DOHH2 (cell line): ENCODE measurements at regions not wholly inside any gene's neighbourhood (a gene's known extent, or its start where the extent isn't known, plus 50 kb on each side); places are given as distances from the start of the nearest gene placed in this dataset.

Source experiments
- H3F3A ChIP-seq: fragments of 200-600 bp; sonication (generic), shearing (Covaris generic); 2 replicates; pipeline ENCODE4 v1.6.0; 2016; ENCODE audit warnings: antibody characterized with exemption, mild to moderate bottlenecking; ENCODE audit not compliant: control insufficient read depth, insufficient read depth
- H3K27ac ChIP-seq: fragments of 200-600 bp; sonication (generic); 2 replicates; pipeline ENCODE4 v1.5.1; 2014; ENCODE audit warnings: low read depth, mild to moderate bottlenecking, low read length, moderate library complexity
- H3K27me3 ChIP-seq: fragments of 200-600 bp; sonication (generic); 2 replicates; pipeline ENCODE4 v1.6.1; 2014; ENCODE audit warnings: mild to moderate bottlenecking, low read length, mixed read lengths; ENCODE audit not compliant: control insufficient read depth
- H3K36me3 ChIP-seq: fragments of 200-600 bp; sonication (generic); 2 replicates; pipeline ENCODE4 v1.6.1; 2014; ENCODE audit warnings: mild to moderate bottlenecking, low read length, moderate library complexity, mixed read lengths; ENCODE audit not compliant: control insufficient read depth
- H3K4me1 ChIP-seq: fragments of 200-600 bp; sonication (generic); 2 replicates; pipeline ENCODE4 v1.6.1; 2014; ENCODE audit warnings: mild to moderate bottlenecking, low read length, mixed read lengths; ENCODE audit not compliant: control insufficient read depth
- H3K4me2 ChIP-seq: fragments of 200-600 bp; sonication (generic); 2 replicates; pipeline ENCODE4 v1.6.0; 2014; ENCODE audit warnings: mild to moderate bottlenecking, low read length, moderate library complexity
- H3K4me3 ChIP-seq: fragments of 200-600 bp; sonication (generic); 2 replicates; pipeline ENCODE4 v1.5.1; 2014; ENCODE audit warnings: mild to moderate bottlenecking, low read length, mixed read lengths
- H3K79me2 ChIP-seq: fragments of 200-600 bp; sonication (generic); 2 replicates; pipeline ENCODE4 v1.6.1; 2014; ENCODE audit warnings: mild to moderate bottlenecking, low read length, mixed read lengths; ENCODE audit not compliant: control insufficient read depth
- H3K9me2 ChIP-seq: fragments of 200-600 bp; sonication (generic); replicated peaks from 2 replicates; pipeline ENCODE4 v1.6.1; 2014; ENCODE audit warnings: mild to moderate bottlenecking, low read length, mixed read lengths; ENCODE audit not compliant: control insufficient read depth
- H3K9me3 ChIP-seq: fragments of 200-600 bp; sonication (generic); 2 replicates; pipeline ENCODE4 v1.6.1; 2014; ENCODE audit warnings: antibody characterized with exemption, low read length, mixed read lengths; ENCODE audit not compliant: control insufficient read depth, insufficient read depth
- H4K20me1 ChIP-seq: fragments of 200-600 bp; sonication (generic); 2 replicates; pipeline ENCODE4 v1.6.0; 2014; ENCODE audit warnings: low read depth, mild to moderate bottlenecking, antibody characterized with exemption, low read length, moderate library complexity; ENCODE audit not compliant: control insufficient read depth, insufficient read depth
- CTCF ChIP-seq: fragments of 200-600 bp; sonication (generic); IDR thresholded peaks from one replicate; pipeline ENCODE4 v1.5.1; 2014; ENCODE audit warnings: antibody characterized with exemption, mild to moderate bottlenecking, low read depth, low read length; ENCODE audit not compliant: poor library complexity, severe bottlenecking
- EZH2phosphoT487 ChIP-seq: fragments of 200-600 bp; sonication (generic); IDR thresholded peaks from 2 replicates; pipeline ENCODE4 v1.6.1; 2017; ENCODE audit warnings: borderline replicate concordance, mild to moderate bottlenecking, antibody characterized with exemption, low read length, moderate library complexity, mixed read lengths

- Histone ChIP-seq H3K79me2 (no peaks in the 10 kb centered on the region), H3F3A (no peaks in the 10 kb centered on the region), H3K36me3 (no peaks in the 10 kb centered on the region), H4K20me1 (no peaks in the 10 kb centered on the region), H3K27me3 (no peaks in the 10 kb centered on the region), H3K4me3 (no peak overlapping the region), H3K27ac (no peak overlapping the region), H3K4me2 (no peak overlapping the region), H3K9me3 (no peaks in the 10 kb centered on the region), H3K9me2 (no peaks in the 10 kb centered on the region), H3K4me1 (no peaks in the 10 kb centered on the region)
- no peak for TF ChIP-seq EZH2phosphoT487
- no peak for TF ChIP-seq CTCF
Observed at GRCh38 chr2:226336283-226336682, 463.3 kb downstream of the IRS1 start.

- no peak overlapping the region for H3K4me3 ChIP-seq
- no peaks in the 10 kb centered on the region for H3K9me2 ChIP-seq
- H3K27me3 ChIP-seq, result no peaks in the 10 kb centered on the region
- H3K36me3 ChIP-seq, result no peaks in the 10 kb centered on the region
- H3F3A ChIP-seq, result no peaks in the 10 kb centered on the region
- no peak overlapping the region for H3K27ac ChIP-seq
- TF ChIP-seq EZH2phosphoT487 (no peak), CTCF (no peak)
- H3K4me2 ChIP-seq, result no peak overlapping the region
- H4K20me1 ChIP-seq, result no peaks in the 10 kb centered on the region
- H3K9me3 ChIP-seq, result no peaks in the 10 kb centered on the region
- H3K79me2 ChIP-seq, result no peaks in the 10 kb centered on the region
- no peaks in the 10 kb centered on the region for H3K4me1 ChIP-seq
Observed at GRCh38 chr2:226334981-226335720, 464.5 kb downstream of the IRS1 start.

- H3K4me1 ChIP-seq, result no peaks in the 10 kb centered on the region
- no peaks in the 10 kb centered on the region for H4K20me1 ChIP-seq
- H3K27ac ChIP-seq, result no peak overlapping the region
- no peaks in the 10 kb centered on the region for H3K27me3 ChIP-seq
- H3K36me3 ChIP-seq, result no peaks in the 10 kb centered on the region
- no peaks in the 10 kb centered on the region for H3K9me3 ChIP-seq
- no peaks in the 10 kb centered on the region for H3F3A ChIP-seq
- no peaks in the 10 kb centered on the region for H3K79me2 ChIP-seq
- no peak overlapping the region for H3K4me2 ChIP-seq
- H3K4me3 ChIP-seq, result no peak overlapping the region
- TF ChIP-seq EZH2phosphoT487, result no peak
- no peak for TF ChIP-seq CTCF
- no peaks in the 10 kb centered on the region for H3K9me2 ChIP-seq
Observed at GRCh38 chr2:226333388-226333787, 466.2 kb downstream of the IRS1 start.
